ENCODE measurements at regions not wholly inside any gene's neighbourhood (a gene's known extent, or its start where the extent isn't known, plus 50 kb on each side); places are given as distances from the start of the nearest gene placed in this dataset.

GRCh38 chr5:116856271-116856670 is 281.6 kb upstream of the SEMA6A start:
- no peak for DNase-seq (ENCODE audit: low spot score)
- no peak for ATAC-seq

DNA sequence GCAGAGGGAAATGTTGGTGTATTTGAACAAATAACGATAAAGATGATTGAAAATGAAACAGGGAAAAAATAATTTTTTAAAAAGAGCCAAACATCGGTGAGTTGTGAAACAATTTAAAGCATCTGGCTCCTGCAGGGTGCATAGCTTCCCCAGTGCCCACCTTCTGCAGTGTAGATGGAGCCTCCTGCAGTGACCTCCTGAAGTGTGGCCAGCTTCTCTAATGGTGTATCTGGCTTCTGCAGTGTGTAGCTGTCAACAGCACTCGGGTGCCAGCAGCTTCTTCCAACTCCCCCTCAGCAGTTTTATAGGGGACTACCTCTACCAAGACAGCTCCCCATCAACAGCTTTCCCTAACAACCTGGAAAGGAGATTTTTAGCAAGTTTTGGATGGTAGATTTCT is 279.4 kb upstream of the SEMA6A start:
- DNase-seq (ENCODE audit: low spot score) (no peak), ATAC-seq (no peak)

DNA sequence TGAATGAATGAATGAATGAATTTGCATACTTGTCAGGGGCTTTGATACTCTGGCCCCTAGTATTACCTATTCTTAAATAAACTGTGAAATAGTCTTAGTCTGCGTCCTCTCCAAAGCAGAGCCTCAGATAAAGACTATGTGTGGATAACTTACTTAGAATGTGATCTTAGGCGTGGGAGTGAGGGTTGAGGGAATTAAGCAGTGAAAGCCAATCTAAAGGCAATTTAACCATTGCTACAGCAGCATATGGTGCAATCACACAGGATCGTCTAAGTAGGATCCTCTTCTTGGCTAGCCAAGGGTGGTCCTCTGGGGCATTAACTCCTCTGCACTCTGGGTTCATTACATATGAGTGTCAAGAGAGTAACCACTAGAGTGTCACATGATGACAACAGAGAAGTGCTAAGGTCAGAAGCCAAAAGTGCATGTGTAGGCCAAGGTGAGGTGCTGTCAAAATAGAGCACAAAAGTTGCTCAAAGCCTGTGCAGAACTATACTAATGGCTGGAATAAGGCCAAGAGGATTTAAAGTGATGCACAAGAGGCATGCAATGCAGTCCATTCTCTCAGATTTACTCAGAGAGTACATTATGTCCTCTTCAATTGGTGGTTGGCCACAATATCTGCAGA is 274.4 kb upstream of the SEMA6A start:
- no peak for DNase-seq (ENCODE audit: low spot score)
- ATAC-seq = no peak

- no peak for ATAC-seq
Observed at GRCh38 chr5:116847960-116848359, 273.3 kb upstream of the SEMA6A start.

DNA sequence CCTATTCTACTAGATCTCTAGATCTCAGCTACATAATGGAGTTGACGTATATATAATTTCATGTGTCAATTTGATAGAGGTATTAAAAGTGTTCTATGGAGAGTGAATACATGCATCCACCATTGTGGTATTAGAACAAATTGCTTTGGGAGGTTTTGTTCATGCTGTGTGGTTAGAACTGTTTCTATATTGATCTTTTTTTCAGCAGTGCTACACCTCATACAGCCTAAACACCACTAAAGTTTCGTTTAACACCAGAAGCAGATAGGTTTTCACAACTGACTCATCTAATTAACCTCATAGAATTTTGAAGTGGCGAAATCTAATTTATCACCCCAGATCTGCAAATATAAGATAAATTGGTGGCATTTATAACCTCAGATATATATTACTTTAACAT is 269.4 kb upstream of the SEMA6A start:
- ATAC-seq (no peak), DNase-seq (ENCODE audit: low spot score) (no peak)

More at GRCh38 chr5:116847960-116848359, 273.3 kb upstream of the SEMA6A start:
- no peak for DNase-seq (ENCODE audit: low spot score)

DNA sequence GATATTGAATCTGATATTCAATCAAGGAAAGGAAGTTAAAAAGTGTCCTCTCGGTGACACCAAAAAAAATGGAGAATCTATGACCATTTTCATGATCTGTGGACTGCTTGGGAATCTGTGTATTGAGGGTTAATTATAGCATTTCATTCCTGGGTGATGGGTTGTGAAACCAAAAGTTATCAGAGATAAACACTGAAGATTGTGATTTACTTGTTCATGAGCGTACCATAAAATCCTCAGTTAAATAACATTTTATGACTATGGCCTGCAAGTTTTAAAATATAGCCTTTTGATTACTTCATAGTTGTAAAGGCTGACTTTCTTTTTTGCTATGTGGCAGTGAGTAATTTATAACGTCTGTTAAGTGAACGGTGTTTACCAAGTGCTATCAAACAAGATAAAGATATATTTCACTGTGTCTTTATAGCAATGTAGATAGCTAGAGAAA is 267.9 kb upstream of the SEMA6A start:
- no peak for ATAC-seq

DNA sequence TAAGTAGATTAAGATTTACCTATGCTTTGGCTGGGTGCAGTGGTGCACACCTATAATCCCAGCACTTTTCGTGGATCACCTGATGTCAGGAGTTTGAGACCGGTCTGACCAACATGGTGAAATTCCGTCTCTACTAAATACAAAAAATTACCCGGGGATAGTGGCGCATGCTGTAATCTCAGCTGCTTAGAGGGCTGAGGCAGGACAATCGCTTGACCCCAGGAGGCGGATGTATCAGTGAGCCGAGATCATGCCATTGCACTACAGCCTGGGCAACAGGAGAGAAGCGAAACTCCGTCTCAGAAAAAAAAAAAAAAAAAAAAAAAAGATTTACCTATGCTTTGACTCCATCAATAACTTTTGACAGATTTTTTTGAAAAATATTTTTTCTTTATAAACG is 267.1 kb upstream of the SEMA6A start:
- ATAC-seq = no peak

More for the DNA sequence above, 267.9 kb upstream of the SEMA6A start:
- DNase-seq (ENCODE audit: low spot score) = no peak

GRCh38 chr5:116838011-116838536 is 263.5 kb upstream of the SEMA6A start:
- DNase-seq (ENCODE audit: low spot score) (no peak), ATAC-seq (no peak)

More for the DNA sequence above, 267.1 kb upstream of the SEMA6A start:
- DNase-seq (ENCODE audit: low spot score) = no peak

DNA sequence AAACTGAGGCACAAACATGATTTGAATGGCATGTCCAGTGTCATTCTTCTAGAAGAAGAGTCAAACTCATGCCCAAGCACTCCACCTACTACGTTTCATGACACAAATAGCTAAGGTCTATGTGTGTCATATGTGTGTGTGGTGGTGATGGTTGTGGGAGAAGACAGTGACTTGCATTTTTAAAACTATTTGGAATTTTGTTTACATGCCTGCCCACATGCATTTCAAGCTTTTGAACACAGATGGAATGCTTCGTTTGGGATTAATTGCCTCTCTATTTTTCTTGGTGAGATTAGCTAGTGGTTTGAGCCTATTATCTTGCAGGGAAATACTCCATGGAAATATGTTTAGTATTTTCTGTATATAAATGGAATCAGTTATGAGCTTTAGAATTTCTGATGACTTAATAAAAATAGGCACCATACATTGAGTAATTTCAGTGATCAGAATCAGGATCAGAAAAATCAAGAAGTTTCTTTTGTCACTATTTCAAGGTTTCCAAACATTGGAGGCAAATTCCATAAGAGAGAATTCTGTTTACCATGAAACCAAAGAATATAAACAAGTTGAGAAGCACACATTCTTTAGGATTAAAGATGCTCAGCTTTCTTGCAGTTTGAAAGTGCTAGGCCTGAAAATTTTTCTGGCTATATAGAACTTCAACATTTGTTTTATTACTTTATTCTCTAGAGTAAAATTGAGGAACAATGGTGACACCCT is 260.3 kb upstream of the SEMA6A start:
- ATAC-seq (no peak), DNase-seq (ENCODE audit: low spot score) (no peak)

GRCh38 chr5:116830079-116830478 is 255.5 kb upstream of the SEMA6A start:
- DNase-seq (ENCODE audit: low spot score) (no peak), ATAC-seq (no peak)

- ATAC-seq (no peak), DNase-seq (ENCODE audit: low spot score) (no peak)
Observed at GRCh38 chr5:116827078-116827477, 252.5 kb upstream of the SEMA6A start.

- no peak for DNase-seq (ENCODE audit: low spot score)
- ATAC-seq = no peak
Observed at GRCh38 chr5:116825486-116825885, 250.9 kb upstream of the SEMA6A start.

GRCh38 chr5:116824751-116825438 is 250.3 kb upstream of the SEMA6A start:
- no peak for DNase-seq (ENCODE audit: low spot score)
- ATAC-seq = no peak

GRCh38 chr5:116814626-116815385 is 240.2 kb upstream of the SEMA6A start:
- no peak for ATAC-seq
- DNase-seq (ENCODE audit: low spot score) = no peak

GRCh38 chr5:116813906-116814305 is 239.3 kb upstream of the SEMA6A start:
- ATAC-seq = no peak

GRCh38 chr5:116813356-116813755 is 238.7 kb upstream of the SEMA6A start:
- ATAC-seq = no peak

More at GRCh38 chr5:116813906-116814305, 239.3 kb upstream of the SEMA6A start:
- DNase-seq (ENCODE audit: low spot score) = no peak

GRCh38 chr5:116810951-116811350 is 236.3 kb upstream of the SEMA6A start:
- no peak for ATAC-seq

More at GRCh38 chr5:116813356-116813755, 238.7 kb upstream of the SEMA6A start:
- DNase-seq (ENCODE audit: low spot score) = no peak

GRCh38 chr5:116806836-116807235 is 232.2 kb upstream of the SEMA6A start:
- DNase-seq (ENCODE audit: low spot score) (no peak), ATAC-seq (no peak)

More at GRCh38 chr5:116810951-116811350, 236.3 kb upstream of the SEMA6A start:
- DNase-seq (ENCODE audit: low spot score) = no peak

GRCh38 chr5:116799401-116799800 is 224.8 kb upstream of the SEMA6A start:
- DNase-seq (ENCODE audit: low spot score) (no peak), ATAC-seq (peak; percentile 83)

GRCh38 chr5:116795189-116795588 is 220.6 kb upstream of the SEMA6A start:
- ATAC-seq (no peak), DNase-seq (ENCODE audit: low spot score) (no peak)

DNA sequence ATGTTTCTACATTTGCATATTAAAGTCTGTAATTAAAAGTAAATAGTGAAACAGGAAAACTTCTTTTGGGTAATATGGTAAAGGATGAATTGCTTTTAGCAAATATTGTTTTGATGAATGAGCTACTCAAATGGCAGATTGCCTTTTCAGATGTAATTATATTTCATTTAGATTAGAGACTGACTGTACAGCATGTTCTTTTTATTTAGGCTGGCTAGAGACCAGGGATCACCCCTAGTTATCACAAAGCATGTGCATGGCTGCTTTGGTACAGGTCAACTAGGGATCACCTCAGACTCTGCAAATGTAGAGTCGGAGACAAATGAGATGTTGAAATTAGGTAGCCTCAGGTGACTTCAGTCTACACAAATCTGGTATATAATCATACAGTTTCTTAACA is 214.9 kb upstream of the SEMA6A start:
- no peak for DNase-seq (ENCODE audit: low spot score)
- ATAC-seq = no peak

Measured in left lobe of liver (tissue), 2 donors.